ENCODE measurements at regions not wholly inside any gene's neighbourhood (a gene's known extent, or its start where the extent isn't known, plus 50 kb on each side); places are given as distances from the start of the nearest gene placed in this dataset.

GRCh38 chrX:143988356-143988755 is 104.5 kb downstream of the UBE2NL start:
- TF ChIP-seq CTCF (IDR thresholded peaks at IDR 0.05) (no peak), POLR2A (IDR thresholded peaks at IDR 0.05) (no peak)

Data from thyroid gland (tissue), 4 donors.